HUES48 (cell line): ENCODE measurements at regions not wholly inside any gene's neighbourhood (a gene's known extent, or its start where the extent isn't known, plus 50 kb on each side); places are given as distances from the start of the nearest gene placed in this dataset.

Experiments used
- H3K27ac ChIP-seq: one replicate; pipeline ENCODE4 v1.7.0; 2013; ENCODE audit warnings: low read depth, low read length, inconsistent platforms
- H3K27me3 ChIP-seq: 2 replicates; pipeline ENCODE4 v1.6.1; 2013; ENCODE audit warnings: mild to moderate bottlenecking, low read length; ENCODE audit not compliant: control insufficient read depth, insufficient read depth
- H3K36me3 ChIP-seq: 2 replicates; pipeline ENCODE4 v1.6.1; 2013; ENCODE audit warnings: low read length; ENCODE audit not compliant: control insufficient read depth, insufficient read depth
- H3K4me1 ChIP-seq: 2 replicates; pipeline ENCODE4 v1.6.1; 2013; ENCODE audit warnings: mild to moderate bottlenecking, low read length; ENCODE audit not compliant: control insufficient read depth, insufficient read depth
- H3K4me3 ChIP-seq: 2 replicates; pipeline ENCODE4 v1.5.1; 2013; ENCODE audit warnings: mild to moderate bottlenecking, low read depth, low read length
- H3K9ac ChIP-seq: 2 replicates; pipeline ENCODE4 v1.6.1; 2013; ENCODE audit warnings: mild to moderate bottlenecking, low read depth, low read length, moderate library complexity
- H3K9me3 ChIP-seq: 2 replicates; pipeline ENCODE4 v1.6.1; 2013; ENCODE audit warnings: low read length; ENCODE audit not compliant: control insufficient read depth, insufficient read depth

- H3K9ac ChIP-seq = no peak overlapping the region
- H3K4me1 ChIP-seq = no peaks in the 10 kb centered on the region
- no peaks in the 10 kb centered on the region for H3K27me3 ChIP-seq
- H3K27ac ChIP-seq = no peak overlapping the region
- H3K36me3 ChIP-seq = no peaks in the 10 kb centered on the region
- H3K9me3 ChIP-seq = no peaks in the 10 kb centered on the region
- no peak overlapping the region for H3K4me3 ChIP-seq
These were observed 472.2 kb downstream of the ARL4A start for GRCh38 chr7:13159467-13160184.

- no peaks in the 10 kb centered on the region for H3K4me1 ChIP-seq
- no peak overlapping the region for H3K27ac ChIP-seq
- H3K36me3 ChIP-seq = no peaks in the 10 kb centered on the region
- H3K27me3 ChIP-seq = no peaks in the 10 kb centered on the region
- H3K9me3 ChIP-seq = no peaks in the 10 kb centered on the region
- H3K9ac ChIP-seq = no peak overlapping the region
- H3K4me3 ChIP-seq = no peak overlapping the region
These were observed 473.7 kb downstream of the ARL4A start for GRCh38 chr7:13161125-13161524.

- H3K4me1 ChIP-seq = no peaks in the 10 kb centered on the region
- no peak overlapping the region for H3K27ac ChIP-seq
- no peak overlapping the region for H3K9ac ChIP-seq
- no peaks in the 10 kb centered on the region for H3K27me3 ChIP-seq
- no peaks in the 10 kb centered on the region for H3K36me3 ChIP-seq
- no peak overlapping the region for H3K4me3 ChIP-seq
- H3K9me3 ChIP-seq = no peaks in the 10 kb centered on the region
These were observed 478.4 kb downstream of the ARL4A start for GRCh38 chr7:13165854-13166253.

- Histone ChIP-seq H3K9ac (no peak overlapping the region), H3K9me3 (no peaks in the 10 kb centered on the region), H3K27me3 (no peaks in the 10 kb centered on the region), H3K27ac (no peak overlapping the region), H3K4me3 (no peak overlapping the region), H3K36me3 (no peaks in the 10 kb centered on the region), H3K4me1 (no peaks in the 10 kb centered on the region)
These were observed 479.4 kb downstream of the ARL4A start for GRCh38 chr7:13166801-13167200.

- Histone ChIP-seq H3K9ac (no peak overlapping the region), H3K36me3 (no peaks in the 10 kb centered on the region), H3K27ac (no peak overlapping the region), H3K4me1 (no peaks in the 10 kb centered on the region), H3K27me3 (no peaks in the 10 kb centered on the region), H3K4me3 (no peak overlapping the region), H3K9me3 (no peaks in the 10 kb centered on the region)
These were observed 481.9 kb downstream of the ARL4A start for GRCh38 chr7:13169356-13169755.

GRCh38 chr7:13174991-13175390, 487.6 kb downstream of the ARL4A start:
- Histone ChIP-seq H3K36me3 (no peaks in the 10 kb centered on the region), H3K9ac (no peak overlapping the region), H3K9me3 (no peaks in the 10 kb centered on the region), H3K27me3 (no peaks in the 10 kb centered on the region), H3K27ac (no peak overlapping the region), H3K4me3 (no peak overlapping the region), H3K4me1 (no peaks in the 10 kb centered on the region)

GRCh38 chr7:13179011-13179582, 491.7 kb downstream of the ARL4A start:
- Histone ChIP-seq H3K9ac (no peak overlapping the region), H3K4me3 (no peak overlapping the region), H3K27me3 (no peaks in the 10 kb centered on the region), H3K9me3 (no peaks in the 10 kb centered on the region), H3K4me1 (no peaks in the 10 kb centered on the region), H3K27ac (no peak overlapping the region), H3K36me3 (no peaks in the 10 kb centered on the region)

GRCh38 chr7:13179775-13180523, 492.5 kb downstream of the ARL4A start:
- Histone ChIP-seq H3K9me3 (no peaks in the 10 kb centered on the region), H3K4me1 (no peaks in the 10 kb centered on the region), H3K27ac (no peak overlapping the region), H3K4me3 (no peak overlapping the region), H3K27me3 (no peaks in the 10 kb centered on the region), H3K9ac (no peak overlapping the region), H3K36me3 (no peaks in the 10 kb centered on the region)

GRCh38 chr7:13181216-13181615, 493.8 kb downstream of the ARL4A start:
- Histone ChIP-seq H3K9ac (no peak overlapping the region), H3K4me1 (peaks cover 4% of the 10 kb centered on the region; the same call in 1 of the 2 replicates), H3K4me3 (no peak overlapping the region), H3K9me3 (no peaks in the 10 kb centered on the region), H3K27ac (no peak overlapping the region), H3K36me3 (no peaks in the 10 kb centered on the region), H3K27me3 (no peaks in the 10 kb centered on the region)

GRCh38 chr7:13185139-13185538, 497.7 kb downstream of the ARL4A start:
- no peaks in the 10 kb centered on the region for H3K9me3 ChIP-seq
- H3K27me3 ChIP-seq = no peaks in the 10 kb centered on the region
- H3K4me3 ChIP-seq = no peak overlapping the region
- H3K36me3 ChIP-seq = no peaks in the 10 kb centered on the region
- no peak overlapping the region for H3K27ac ChIP-seq
- peaks cover 4% of the 10 kb centered on the region; the same call in 1 of the 2 replicates for H3K4me1 ChIP-seq
- no peak overlapping the region for H3K9ac ChIP-seq

- H3K9ac ChIP-seq = no peak overlapping the region
- H3K9me3 ChIP-seq = no peaks in the 10 kb centered on the region
These were observed 500.9 kb downstream of the ARL4A start for GRCh38 chr7:13188236-13188805.

More at GRCh38 chr7:13188236-13188805, 500.9 kb downstream of the ARL4A start:
- no peaks in the 10 kb centered on the region for H3K27me3 ChIP-seq
- no peaks in the 10 kb centered on the region for H3K36me3 ChIP-seq
- H3K4me3 ChIP-seq = no peak overlapping the region
- H3K27ac ChIP-seq = no peak overlapping the region
- H3K4me1 ChIP-seq = peaks cover 4% of the 10 kb centered on the region; the same call in 1 of the 2 replicates
